H9 (cell line): ENCODE measurements at regions not wholly inside any gene's neighbourhood (a gene's known extent, or its start where the extent isn't known, plus 50 kb on each side); places are given as distances from the start of the nearest gene placed in this dataset.

Source experiments
- DNase-seq: peaks from one replicate; pipeline ENCODE4 v3.0.0-alpha.2; 2017
- H2AFZ ChIP-seq: one replicate; pipeline ENCODE4 v1.6.1; 2013; ENCODE audit warnings: mild to moderate bottlenecking, low read length, control low read depth, moderate library complexity
- H2AK5ac ChIP-seq: 2 replicates; pipeline ENCODE4 v1.6.1; 2013; ENCODE audit warnings: low read length, control low read depth, mixed read lengths; ENCODE audit not compliant: insufficient read length
- H2BK120ac ChIP-seq: one replicate; pipeline ENCODE4 v1.6.1; 2013; ENCODE audit warnings: low read depth, mild to moderate bottlenecking, low read length, control low read depth, inconsistent platforms; ENCODE audit not compliant: poor library complexity, severe bottlenecking
- H2BK12ac ChIP-seq: 2 replicates; pipeline ENCODE4 v1.6.1; 2013; ENCODE audit warnings: low read length, control low read depth, mixed read lengths, low read depth; ENCODE audit not compliant: insufficient read length
- H2BK15ac ChIP-seq: 2 replicates; pipeline ENCODE4 v1.6.1; 2013; ENCODE audit warnings: low read depth, low read length, control low read depth
- H2BK20ac ChIP-seq: one replicate; pipeline ENCODE4 v1.6.1; 2013; ENCODE audit warnings: low read depth, mild to moderate bottlenecking, low read length, control low read depth, inconsistent platforms; ENCODE audit not compliant: poor library complexity, severe bottlenecking
- H2BK5ac ChIP-seq: 2 replicates; pipeline ENCODE4 v1.6.1; 2013; ENCODE audit warnings: low read length, control low read depth, mixed read lengths; ENCODE audit not compliant: insufficient read length
- H3K14ac ChIP-seq: 2 replicates; pipeline ENCODE4 v1.6.1; 2013; ENCODE audit warnings: low read length, control low read depth; ENCODE audit not compliant: insufficient read depth
- H3K18ac ChIP-seq: 2 replicates; pipeline ENCODE4 v1.6.1; 2013; ENCODE audit warnings: low read depth, mild to moderate bottlenecking, mixed read lengths, low read length, control low read depth; ENCODE audit not compliant: insufficient read length
- H3K23ac ChIP-seq: 2 replicates; pipeline ENCODE4 v1.6.1; 2013; ENCODE audit warnings: low read length, control low read depth, mixed read lengths, low read depth; ENCODE audit not compliant: insufficient read length
- H3K23me2 ChIP-seq: 2 replicates; pipeline ENCODE4 v1.6.1; 2013; ENCODE audit warnings: low read depth, mild to moderate bottlenecking, mixed read lengths, low read length, control low read depth; ENCODE audit not compliant: insufficient read length, poor library complexity, severe bottlenecking
- H3K27ac ChIP-seq: 2 replicates; pipeline ENCODE4 v1.5.1; 2013; ENCODE audit warnings: low read length, control low read depth, mixed read lengths, low read depth; ENCODE audit not compliant: insufficient read length
- H3K27me3 ChIP-seq: 2 replicates; pipeline ENCODE4 v1.6.1; 2013; ENCODE audit warnings: low read length, control low read depth, inconsistent platforms; ENCODE audit not compliant: insufficient read depth
- H3K4ac ChIP-seq: 2 replicates; pipeline ENCODE4 v1.6.1; 2013; ENCODE audit warnings: low read depth, mild to moderate bottlenecking, control low read depth, inconsistent platforms, low read length, moderate library complexity
- H3K4me1 ChIP-seq: 2 replicates; pipeline ENCODE4 v1.6.1; 2013; ENCODE audit warnings: low read length, control low read depth, inconsistent platforms; ENCODE audit not compliant: insufficient read depth
- H3K4me2 ChIP-seq: 2 replicates; pipeline ENCODE4 v1.6.1; 2013; ENCODE audit warnings: low read length, control low read depth, mixed read lengths; ENCODE audit not compliant: insufficient read length, insufficient read depth
- H3K56ac ChIP-seq: 2 replicates; pipeline ENCODE4 v1.6.1; 2013; ENCODE audit warnings: low read depth, mild to moderate bottlenecking, mixed read lengths, low read length, control low read depth; ENCODE audit not compliant: insufficient read length
- H3K79me1 ChIP-seq: 2 replicates; pipeline ENCODE4 v1.6.1; 2013; ENCODE audit warnings: low read depth, mild to moderate bottlenecking, moderate library complexity, low read length, control low read depth, inconsistent platforms; ENCODE audit not compliant: insufficient read depth, poor library complexity, severe bottlenecking
- H3K79me2 ChIP-seq: 2 replicates; pipeline ENCODE4 v1.6.1; 2013; ENCODE audit warnings: low read length, control low read depth, inconsistent platforms; ENCODE audit not compliant: insufficient read depth
- H3K9ac ChIP-seq: 2 replicates; pipeline ENCODE4 v1.6.1; 2013; ENCODE audit warnings: low read length, control low read depth, mixed read lengths; ENCODE audit not compliant: insufficient read length; ENCODE audit errors: extremely low read depth
- H3K9me3 ChIP-seq: one replicate; pipeline ENCODE4 v1.6.1; 2013; ENCODE audit warnings: low read depth, low read length, inconsistent platforms; ENCODE audit not compliant: control insufficient read depth
- H3T11ph ChIP-seq: one replicate; pipeline ENCODE4 v1.6.1; 2013; ENCODE audit warnings: mild to moderate bottlenecking, low read length, control low read depth, inconsistent platforms
- H4K20me1 ChIP-seq: one replicate; pipeline ENCODE4 v1.6.1; 2013; ENCODE audit not compliant: control insufficient read depth, insufficient read length, insufficient read depth
- H4K5ac ChIP-seq: 2 replicates; pipeline ENCODE4 v1.6.1; 2013; ENCODE audit warnings: low read depth, mild to moderate bottlenecking, mixed read lengths, low read length, control low read depth; ENCODE audit not compliant: insufficient read length
- H4K8ac ChIP-seq: replicated peaks from 2 replicates; pipeline ENCODE4 v1.6.1; 2013; ENCODE audit warnings: low read length, control low read depth, mixed read lengths, low read depth; ENCODE audit not compliant: insufficient read length
- H4K91ac ChIP-seq: 2 replicates; pipeline ENCODE4 v1.6.1; 2013; ENCODE audit warnings: low read depth, mild to moderate bottlenecking, moderate library complexity, mixed read lengths, low read length, control low read depth; ENCODE audit not compliant: insufficient read length
- H3K27ac Mint-ChIP-seq, 3 experiments: 2 replicates in 2 of 3; 3 replicates in 1 of 3; pipeline ENCODE4 v1.8.0; 2020 to 2021; ENCODE audit warnings: mixed read lengths in 3 of 3, mild to moderate bottlenecking in 1 of 3, moderate library complexity in 1 of 3
- H3K27me3 Mint-ChIP-seq: 2 replicates; pipeline ENCODE4 v1.8.0; 2021; ENCODE audit warnings: low read depth, mild to moderate bottlenecking, moderate library complexity, mixed read lengths
- H3K36me3 Mint-ChIP-seq, 3 experiments: 2 replicates in 2 of 3; 3 replicates in 1 of 3; pipeline ENCODE4 v1.8.0; 2020 to 2021; ENCODE audit warnings: low read depth in 3 of 3, mixed read lengths in 3 of 3; ENCODE audit not compliant: insufficient read depth in 1 of 3
- H3K4me1 Mint-ChIP-seq, 2 experiments: 2 replicates each; pipeline ENCODE4 v1.8.0; 2020; ENCODE audit warnings: mixed read lengths in 2 of 2
- H3K4me3 Mint-ChIP-seq, 2 experiments: 2 replicates in 1 of 2; 3 replicates in 1 of 2; pipeline ENCODE4 v1.8.0; 2020 to 2021; ENCODE audit warnings: mild to moderate bottlenecking in 2 of 2, mixed read lengths in 2 of 2, moderate library complexity in 1 of 2
- H3K9me3 Mint-ChIP-seq, 2 experiments: 2 replicates in 1 of 2; 3 replicates in 1 of 2; pipeline ENCODE4 v1.8.0; 2020; ENCODE audit warnings: mild to moderate bottlenecking in 2 of 2, mixed read lengths in 2 of 2, moderate library complexity in 1 of 2
- CTCF ChIP-seq: fragments of 200-600 bp; sonication (generic); conservative IDR thresholded peaks from 3 replicates; pipeline ENCODE4 v1.8.0; 2021; ENCODE audit warnings: antibody characterized with exemption, mild to moderate bottlenecking
- WGBS: extraction: QIAGEN DNeasy Blood & Tissue Kit; methylation state at CpG from one replicate; pipeline ENCODE4 v1.1.7; 2013; ENCODE audit warnings: missing lambda C conversion rate, low lambda C conversion rate, mixed read lengths; ENCODE audit not compliant: insufficient read length; ENCODE audit errors: extremely low coverage; 5-methylcytosine and 5-hydroxymethylcytosine counted together

DNA sequence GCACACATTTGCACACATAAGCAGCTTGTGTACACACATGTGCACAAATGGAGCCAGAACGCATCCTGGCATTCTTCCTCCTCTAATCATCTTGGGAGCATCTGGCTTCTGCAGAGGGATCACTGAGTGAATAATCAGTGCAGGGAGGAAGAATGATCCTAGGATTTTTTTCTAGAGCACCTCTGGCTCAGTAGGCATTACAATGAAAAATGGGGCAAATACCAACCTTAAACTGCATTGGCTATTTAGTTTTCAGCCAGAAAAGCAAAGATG is 205.7 kb upstream of the TCF21 start:
- Histone ChIP-seq H3K56ac (no peak overlapping the region), H2AFZ (no peak overlapping the region), H2BK5ac (no peak overlapping the region), H4K8ac (no peak overlapping the region), H3K79me2 (no peaks in the 10 kb centered on the region), H4K5ac (no peak overlapping the region), H2BK12ac (no peak overlapping the region), H3K4me1 (peaks cover 14% of the 10 kb centered on the region; the same call in 1 of the 2 replicates), H3K14ac (no peak overlapping the region), H3K4ac (no peak overlapping the region), H3K18ac (no peak overlapping the region), H3K23me2 (no peaks in the 10 kb centered on the region), H3K9ac (no peak overlapping the region), H4K91ac (no peak overlapping the region), H3K27ac (no peak overlapping the region), H3T11ph (no peak overlapping the region), H3K23ac (no peak overlapping the region), H2BK120ac (no peak overlapping the region), H4K20me1 (no peaks in the 10 kb centered on the region), H2BK15ac (no peak overlapping the region), H3K4me2 (no peak overlapping the region), H2AK5ac (no peak overlapping the region), H2BK20ac (no peak overlapping the region), H3K27me3 (no peaks in the 10 kb centered on the region), H3K9me3 (no peaks in the 10 kb centered on the region), H3K79me1 (no peaks in the 10 kb centered on the region)
- peaks cover 33 to 36% of the 10 kb centered on the region in 2 experiments for H3K4me1 Mint-ChIP-seq
- no peaks in the 10 kb centered on the region for H3K36me3 Mint-ChIP-seq
- DNase-seq = no peak
- no peak overlapping the region for H3K4me3 Mint-ChIP-seq
- no peaks in the 10 kb centered on the region for H3K27me3 Mint-ChIP-seq
- H3K27ac Mint-ChIP-seq = peak overlapping the region in 2 of 3 experiments; percentile 66 to 95; a peak in 4 of 7 replicates
- WGBS = no CpG with 5 or more reads among the region's 1 CpG
- H3K9me3 Mint-ChIP-seq = no peaks in the 10 kb centered on the region
- no peak for TF ChIP-seq CTCF
